ENCODE measurements at regions not wholly inside any gene's neighbourhood (a gene's known extent, or its start where the extent isn't known, plus 50 kb on each side); places are given as distances from the start of the nearest gene placed in this dataset.

- H3K27me3 ChIP-seq = no peaks in the 10 kb centered on the region
- no peak overlapping the region for H3K4me3 ChIP-seq
- H3K36me3 ChIP-seq = no peaks in the 10 kb centered on the region
- no peak overlapping the region for H3K27ac ChIP-seq
- no peak for TF ChIP-seq POLR2AphosphoS5 (IDR thresholded peaks at IDR 0.05; ENCODE audit: insufficient read depth in 1 of 2, low read depth in 1 of 2)
- no peak for TF ChIP-seq CTCF (IDR thresholded peaks at IDR 0.05)
- no peak for TF ChIP-seq POLR2A (IDR thresholded peaks at IDR 0.05)
- H3K9me3 ChIP-seq = no peaks in the 10 kb centered on the region
- intact Hi-C loops (cut with DNase I) = no loop called here
- H3K4me1 ChIP-seq = no peaks in the 10 kb centered on the region
- peak; percentile 52 to 77 for DNase-seq (ENCODE audit: extremely low spot score in 2 of 2)
Measured at GRCh38 chr22:27331526-27332281, 469.9 kb downstream of the MN1 start.

- Histone ChIP-seq H3K27me3 (no peaks in the 10 kb centered on the region), H3K9me3 (no peaks in the 10 kb centered on the region), H3K4me3 (no peak overlapping the region), H3K27ac (no peak overlapping the region), H3K36me3 (no peaks in the 10 kb centered on the region), H3K4me1 (no peaks in the 10 kb centered on the region)
- TF ChIP-seq POLR2AphosphoS5 (IDR thresholded peaks at IDR 0.05; ENCODE audit: insufficient read depth in 1 of 2, low read depth in 1 of 2) = no peak
- TF ChIP-seq CTCF (IDR thresholded peaks at IDR 0.05) = no peak
- TF ChIP-seq POLR2A (IDR thresholded peaks at IDR 0.05) = no peak
- DNase-seq (ENCODE audit: extremely low spot score in 2 of 2) = peak; percentile 46 to 52
- intact Hi-C loops (cut with DNase I) = no loop called here
Measured at GRCh38 chr22:27335102-27335660, 466.4 kb downstream of the MN1 start.

DNA sequence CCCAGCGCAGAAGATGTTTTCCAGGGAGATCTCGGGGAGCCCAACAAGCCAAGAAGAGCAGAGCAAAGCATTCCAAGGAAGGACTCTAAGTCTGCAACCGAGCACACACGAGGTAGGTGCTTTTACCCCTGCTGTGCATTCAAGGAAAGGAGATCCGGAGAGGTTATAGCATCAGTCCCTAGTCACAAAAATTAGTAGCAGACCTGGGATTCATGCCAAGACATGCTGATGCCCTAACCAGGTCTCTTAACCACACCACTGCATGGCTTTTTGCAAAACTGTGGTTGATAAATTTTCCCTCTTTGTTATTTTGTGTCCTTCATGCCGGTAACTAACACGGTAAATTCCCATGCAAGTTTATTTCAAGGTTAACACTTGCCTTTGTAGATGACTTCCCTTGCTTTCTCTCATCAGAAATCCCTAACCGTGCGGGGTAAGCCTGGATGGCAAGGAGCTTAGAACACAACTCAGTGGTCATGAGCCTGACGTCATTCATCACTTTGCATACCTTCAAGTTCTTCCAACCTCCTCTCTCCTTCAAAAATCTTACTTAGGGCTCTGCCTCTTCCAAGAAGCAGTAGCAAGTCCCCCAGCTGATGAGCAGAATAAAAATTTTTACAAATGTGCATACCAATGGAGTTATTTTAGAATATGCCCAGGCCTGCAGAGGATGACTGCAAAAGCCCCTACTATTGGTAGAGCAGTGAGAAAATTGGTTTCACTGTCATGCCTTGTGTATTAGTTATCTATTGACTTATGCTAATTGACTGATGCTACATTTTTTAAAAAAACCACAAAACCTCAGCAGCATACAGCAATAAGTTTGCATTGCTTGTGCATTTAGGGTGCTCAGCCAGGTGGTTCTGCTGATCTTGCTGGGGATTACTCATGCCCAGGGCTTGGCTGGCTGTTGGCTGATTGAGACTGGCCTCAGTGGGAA, 465.1 kb downstream of the MN1 start:
- DNase-seq (ENCODE audit: extremely low spot score in 2 of 2) = peak in 1 of 2 donors; percentile 47
- H3K4me3 ChIP-seq = no peak overlapping the region
- TF ChIP-seq POLR2A (IDR thresholded peaks at IDR 0.05) (no peak), CTCF (IDR thresholded peaks at IDR 0.05) (no peak), POLR2AphosphoS5 (IDR thresholded peaks at IDR 0.05; ENCODE audit: insufficient read depth in 1 of 2, low read depth in 1 of 2) (no peak)
- no peaks in the 10 kb centered on the region for H3K4me1 ChIP-seq
- H3K36me3 ChIP-seq = no peaks in the 10 kb centered on the region
- intact Hi-C loops (cut with DNase I) = no loop called here
- no peak overlapping the region for H3K27ac ChIP-seq
- H3K27me3 ChIP-seq = no peaks in the 10 kb centered on the region
- H3K9me3 ChIP-seq = no peaks in the 10 kb centered on the region

DNA sequence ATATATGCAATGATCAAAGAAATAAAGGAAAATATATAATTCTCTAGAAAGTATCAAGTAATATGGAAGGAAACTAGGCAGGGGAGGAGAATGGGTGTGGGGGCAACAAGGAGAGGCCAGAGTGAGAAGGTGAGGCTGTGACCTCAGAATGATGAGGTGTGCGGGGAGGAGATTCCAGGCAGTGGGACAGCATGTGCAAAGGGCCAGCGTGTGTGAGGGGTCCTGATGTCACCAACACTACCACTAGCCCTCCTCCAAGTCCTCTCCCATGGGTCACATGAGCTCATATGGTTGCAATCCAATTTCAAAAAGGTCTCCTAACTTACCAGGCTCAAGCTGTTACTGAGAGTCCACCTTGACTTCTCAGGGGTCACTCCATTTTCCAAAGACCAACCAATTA, 463.9 kb downstream of the MN1 start:
- DNase-seq (ENCODE audit: extremely low spot score in 2 of 2) = peak in 1 of 2 donors; percentile 60
- no peak overlapping the region for H3K4me3 ChIP-seq
- intact Hi-C loops (cut with DNase I) = no loop called here
- no peaks in the 10 kb centered on the region for H3K27me3 ChIP-seq
- H3K27ac ChIP-seq = no peak overlapping the region
- H3K36me3 ChIP-seq = no peaks in the 10 kb centered on the region
- no peaks in the 10 kb centered on the region for H3K4me1 ChIP-seq
- TF ChIP-seq CTCF (IDR thresholded peaks at IDR 0.05) = no peak
- no peak for TF ChIP-seq POLR2A (IDR thresholded peaks at IDR 0.05)
- no peak for TF ChIP-seq POLR2AphosphoS5 (IDR thresholded peaks at IDR 0.05; ENCODE audit: insufficient read depth in 1 of 2, low read depth in 1 of 2)
- H3K9me3 ChIP-seq = no peaks in the 10 kb centered on the region

Measured in vagina (tissue), 2 donors.